AG09309 (cell line): ENCODE measurements at regions not wholly inside any gene's neighbourhood (a gene's known extent, or its start where the extent isn't known, plus 50 kb on each side); places are given as distances from the start of the nearest gene placed in this dataset.
"Not testable (repeated sequence)": the region's sequence is repeated elsewhere in the genome, so short reads cannot be mapped to it uniquely, and the experiment has no call there.

ENCODE experiments used
- DNase-seq: peaks from one replicate; pipeline ENCODE4 v3.0.0-alpha.2; 2010; ENCODE audit warnings: low read depth
- H3K4me3 ChIP-seq: 2 replicates; pipeline ENCODE4 v1.5.1; 2011; ENCODE audit warnings: mild to moderate bottlenecking, low read depth, low read length, moderate library complexity; ENCODE audit not compliant: control insufficient read depth
- CTCF ChIP-seq: IDR thresholded peaks from 2 replicates; pipeline ENCODE4 v1.5.1; 2011; ENCODE audit warnings: mild to moderate bottlenecking, low read depth, low read length, inconsistent platforms; ENCODE audit not compliant: insufficient read depth, control insufficient read depth; ENCODE audit errors: missing control alignments

- TF ChIP-seq CTCF, result no peak
- H3K4me3 ChIP-seq, result no peak overlapping the region
- no peak for DNase-seq
Measured at GRCh38 chr5:25412116-25412661, 767.4 kb upstream of the CDH10 start.

- DNase-seq, result not testable (repeated sequence)
Measured at GRCh38 chr5:25407365-25407764, 762.6 kb upstream of the CDH10 start.

GRCh38 chr5:25405850-25406249 is 761.1 kb upstream of the CDH10 start:
- no peak for DNase-seq
- no peak overlapping the region for H3K4me3 ChIP-seq
- no peak for TF ChIP-seq CTCF

More at GRCh38 chr5:25407365-25407764, 762.6 kb upstream of the CDH10 start:
- H3K4me3 ChIP-seq, result not testable (repeated sequence)

GRCh38 chr5:25399878-25400480 is 755.2 kb upstream of the CDH10 start:
- no peak overlapping the region for H3K4me3 ChIP-seq
- no peak for TF ChIP-seq CTCF
- no peak for DNase-seq

GRCh38 chr5:25393957-25394356 is 749.2 kb upstream of the CDH10 start:
- no peak for TF ChIP-seq CTCF
- no peak for DNase-seq
- no peak overlapping the region for H3K4me3 ChIP-seq

- no peak overlapping the region for H3K4me3 ChIP-seq
- no peak for TF ChIP-seq CTCF
- DNase-seq, result no peak
Measured at GRCh38 chr5:25393256-25393655, 748.5 kb upstream of the CDH10 start.

GRCh38 chr5:25387953-25388352 is 743.2 kb upstream of the CDH10 start:
- no peak overlapping the region for H3K4me3 ChIP-seq
- TF ChIP-seq CTCF, result no peak
- DNase-seq, result no peak
